22Rv1 (cell line): ENCODE measurements at regions not wholly inside any gene's neighbourhood (a gene's known extent, or its start where the extent isn't known, plus 50 kb on each side); places are given as distances from the start of the nearest gene placed in this dataset.

Experiments used
- H3K27ac ChIP-seq: fragments of 450-650 bp; 2 replicates; pipeline ENCODE4 v1.5.1; 2017
- ZFX ChIP-seq: fragments of 450-650 bp; IDR thresholded peaks from 2 replicates; pipeline ENCODE4 v1.6.1; 2017; ENCODE audit warnings: antibody characterized with exemption, borderline replicate concordance
- TF ChIP-seq, protein P1 (sequence below): fragments of 450-650 bp; IDR thresholded peaks from 2 replicates; pipeline ENCODE4 v1.5.1; 2017; ENCODE audit warnings: mild to moderate bottlenecking

DNA sequence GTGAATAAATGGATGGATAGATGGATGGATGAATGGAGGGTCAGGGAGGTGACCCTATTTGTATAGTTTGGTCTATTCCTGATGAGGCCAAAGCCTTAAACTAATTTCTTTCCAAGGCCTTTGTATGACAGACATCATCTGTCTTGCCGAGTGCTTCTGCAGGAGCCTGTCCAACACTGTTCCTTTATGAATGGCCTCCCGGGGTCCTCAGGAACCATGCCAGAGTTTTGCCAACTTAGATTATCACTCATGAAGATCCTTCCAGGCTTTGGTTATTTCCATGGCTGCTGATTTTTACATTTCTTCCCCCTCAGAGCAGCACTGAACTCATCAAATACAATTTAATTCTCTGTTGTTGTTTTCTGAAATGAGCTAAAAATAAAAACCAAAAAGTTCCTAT is 133.0 kb upstream of the SOX2 start:
- H3K27ac ChIP-seq: no peak overlapping the region
- no peak for TF ChIP-seq ZFX
- TF ChIP-seq, protein P1, sequence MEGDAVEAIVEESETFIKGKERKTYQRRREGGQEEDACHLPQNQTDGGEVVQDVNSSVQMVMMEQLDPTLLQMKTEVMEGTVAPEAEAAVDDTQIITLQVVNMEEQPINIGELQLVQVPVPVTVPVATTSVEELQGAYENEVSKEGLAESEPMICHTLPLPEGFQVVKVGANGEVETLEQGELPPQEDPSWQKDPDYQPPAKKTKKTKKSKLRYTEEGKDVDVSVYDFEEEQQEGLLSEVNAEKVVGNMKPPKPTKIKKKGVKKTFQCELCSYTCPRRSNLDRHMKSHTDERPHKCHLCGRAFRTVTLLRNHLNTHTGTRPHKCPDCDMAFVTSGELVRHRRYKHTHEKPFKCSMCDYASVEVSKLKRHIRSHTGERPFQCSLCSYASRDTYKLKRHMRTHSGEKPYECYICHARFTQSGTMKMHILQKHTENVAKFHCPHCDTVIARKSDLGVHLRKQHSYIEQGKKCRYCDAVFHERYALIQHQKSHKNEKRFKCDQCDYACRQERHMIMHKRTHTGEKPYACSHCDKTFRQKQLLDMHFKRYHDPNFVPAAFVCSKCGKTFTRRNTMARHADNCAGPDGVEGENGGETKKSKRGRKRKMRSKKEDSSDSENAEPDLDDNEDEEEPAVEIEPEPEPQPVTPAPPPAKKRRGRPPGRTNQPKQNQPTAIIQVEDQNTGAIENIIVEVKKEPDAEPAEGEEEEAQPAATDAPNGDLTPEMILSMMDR: no peak

- TF ChIP-seq ZFX: no peak
- TF ChIP-seq, protein P1: no peak
- no peak overlapping the region for H3K27ac ChIP-seq
Observed at GRCh38 chr3:181572432-181572831, 139.3 kb upstream of the SOX2 start.

DNA sequence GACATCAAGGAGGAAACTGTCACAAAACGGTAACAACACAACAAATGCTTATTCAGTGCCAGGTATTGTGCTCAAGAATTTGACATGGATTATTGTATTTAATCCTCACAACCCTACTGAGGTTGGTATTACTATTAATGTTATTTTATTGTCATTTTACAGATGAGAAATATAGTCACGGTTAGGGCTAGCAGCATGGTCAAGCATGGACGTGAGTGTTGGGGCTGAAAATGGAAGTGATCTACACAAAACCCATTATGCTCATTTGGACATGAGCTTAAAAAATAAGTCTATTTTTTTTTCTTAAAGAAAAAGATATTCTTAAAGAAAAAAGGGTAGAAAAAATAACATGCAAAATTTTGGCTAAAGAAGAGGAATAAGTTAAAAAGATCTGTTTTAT is 141.3 kb upstream of the SOX2 start:
- TF ChIP-seq ZFX: no peak
- TF ChIP-seq, protein P1: no peak
- H3K27ac ChIP-seq: no peak overlapping the region

DNA sequence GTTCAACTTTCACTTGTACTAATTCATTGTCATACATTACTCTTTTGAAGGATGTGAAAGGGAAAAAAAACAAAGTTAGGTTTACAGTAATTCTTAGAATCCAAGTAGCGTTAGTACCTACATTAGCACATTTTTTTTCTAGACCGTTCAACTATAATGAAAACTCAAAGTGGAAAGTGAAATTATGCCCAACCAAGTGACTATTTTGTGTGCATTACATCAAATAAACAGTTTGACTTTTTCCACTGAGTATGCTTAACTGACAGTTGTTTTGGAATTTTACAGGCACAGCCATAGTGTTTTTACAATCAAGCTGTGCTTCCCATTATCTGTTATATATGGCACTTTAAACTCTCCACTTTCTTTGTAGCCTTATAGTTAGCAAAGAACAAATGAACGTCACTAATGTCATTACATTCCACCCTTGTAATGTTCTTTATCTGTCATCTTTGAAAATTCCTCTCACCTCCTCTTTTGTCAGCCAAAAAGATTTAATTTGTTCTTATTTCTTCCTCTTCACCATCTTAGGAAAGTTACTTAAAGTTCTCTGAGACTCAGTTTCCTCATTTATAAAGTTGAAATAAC is 142.3 kb upstream of the SOX2 start:
- TF ChIP-seq ZFX: no peak
- TF ChIP-seq, protein P1: no peak
- no peak overlapping the region for H3K27ac ChIP-seq

DNA sequence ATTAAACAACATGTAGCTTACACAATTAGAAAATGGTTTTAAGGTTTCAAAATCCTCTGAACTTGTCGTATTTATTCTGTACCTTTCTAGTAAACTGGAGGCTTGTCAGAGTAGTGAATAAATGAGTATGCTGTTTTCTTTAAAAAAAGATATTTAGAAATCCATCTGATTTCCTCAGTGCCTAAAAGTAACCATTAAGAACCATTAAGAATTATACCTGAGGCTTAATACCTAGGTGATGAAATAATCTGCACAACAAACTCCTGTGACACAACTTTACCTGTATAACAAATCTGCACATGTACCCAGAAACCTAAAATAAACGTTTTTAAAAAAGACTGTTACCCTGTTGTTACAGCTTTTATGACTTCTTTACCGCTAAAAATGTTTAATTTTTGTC is 143.0 kb upstream of the SOX2 start:
- H3K27ac ChIP-seq: no peak overlapping the region
- no peak for TF ChIP-seq ZFX
- TF ChIP-seq, protein P1: no peak

GRCh38 chr3:181568248-181568647 is 143.5 kb upstream of the SOX2 start:
- H3K27ac ChIP-seq: no peak overlapping the region
- no peak for TF ChIP-seq ZFX
- TF ChIP-seq, protein P1: no peak

- no peak overlapping the region for H3K27ac ChIP-seq
- TF ChIP-seq, protein P1: no peak
- no peak for TF ChIP-seq ZFX
Observed at GRCh38 chr3:181567311-181568075, 144.2 kb upstream of the SOX2 start.
